ENCODE measurements at regions not wholly inside any gene's neighbourhood (a gene's known extent, or its start where the extent isn't known, plus 50 kb on each side); places are given as distances from the start of the nearest gene placed in this dataset.

- TF ChIP-seq ZNF462 (CRISPR knock-in tag; IDR thresholded peaks at IDR 0.05), result no peak
- TF ChIP-seq STAT1 (IDR thresholded peaks at IDR 0.05; ENCODE audit: unreplicated experiment), result no peak
- TF ChIP-seq JUNB (IDR thresholded peaks at IDR 0.05; ENCODE audit: unreplicated experiment), result no peak
- TF ChIP-seq CREB1 (CRISPR knock-in tag; IDR thresholded peaks at IDR 0.05; ENCODE audit: low read depth), result no peak
- TF ChIP-seq EZH2 (IDR thresholded peaks at IDR 0.05; ENCODE audit: low read depth, unreplicated experiment), result no peak
- TF ChIP-seq ZNF331 (CRISPR knock-in tag; IDR thresholded peaks at IDR 0.05; ENCODE audit: low read depth), result no peak
- no peak for TF ChIP-seq EZH2phosphoT487 (IDR thresholded peaks at IDR 0.05; ENCODE audit: unreplicated experiment)
- no peak for TF ChIP-seq POLR2AphosphoS5 (IDR thresholded peaks at IDR 0.05; ENCODE audit: low read depth)
- TF ChIP-seq NANOG (IDR thresholded peaks at IDR 0.05; ENCODE audit: borderline replicate concordance), result no peak
Measured at GRCh38 chr5:4879075-4879474, 261.1 kb upstream of the ADAMTS16 start (continued).

GRCh38 chr5:4879693-4880303 lies 260.3 kb upstream of the ADAMTS16 start:
- Mint-ChIP-seq H3K27ac (no peak overlapping the region), H3K9me3 (no peaks in the 10 kb centered on the region), H3K27me3 (ENCODE audit: insufficient read depth, low read depth, poor library complexity) (peaks cover 4% of the 10 kb centered on the region), H3K4me1 (peaks cover 4% of the 10 kb centered on the region; the same call in 1 of the 3 replicates), H3K4me3 (no peak overlapping the region), H3K36me3 (ENCODE audit: low read depth) (no peaks in the 10 kb centered on the region)
- Histone ChIP-seq H3K27me3 (ENCODE audit: insufficient read depth) (no peaks in the 10 kb centered on the region), H3K79me2 (replicated peaks; ENCODE audit: insufficient read depth) (no peaks in the 10 kb centered on the region), H3K4me1 (ENCODE audit: insufficient read depth) (no peaks in the 10 kb centered on the region), H3K4me3 (no peak overlapping the region), H3K36me3 (ENCODE audit: insufficient read depth) (no peaks in the 10 kb centered on the region), H3K27ac (ENCODE audit: low read depth) (no peak overlapping the region), H4K20me1 (replicated peaks; ENCODE audit: insufficient read depth) (no peaks in the 10 kb centered on the region), H3K9me2 (ENCODE audit: insufficient read depth) (no peaks in the 10 kb centered on the region), H2AFZ (no peak overlapping the region), H3K4me2 (no peak overlapping the region), H3F3A (replicated peaks; ENCODE audit: low read depth) (no peaks in the 10 kb centered on the region)
- DNase-seq (ENCODE audit: low spot score) (peak; percentile 74), ATAC-seq (peak; percentile 90)
- no peak for TF ChIP-seq NANOG (IDR thresholded peaks at IDR 0.05; ENCODE audit: borderline replicate concordance)
- TF ChIP-seq ZNF331 (CRISPR knock-in tag; IDR thresholded peaks at IDR 0.05; ENCODE audit: low read depth), result no peak
- peak; percentile 91 to 99 for TF ChIP-seq CTCF (conservative IDR thresholded peaks at IDR 0.05; ENCODE audit: low read depth in 2 of 2)

All from GM23338 (cell line).